NCI-H2081 (cell line): ENCODE measurements at regions not wholly inside any gene's neighbourhood (a gene's known extent, or its start where the extent isn't known, plus 50 kb on each side); places are given as distances from the start of the nearest gene placed in this dataset.
A peak's percentile ranks its signal among the peaks of the same experiment; 100 is the strongest.

ENCODE experiments used
- DNase-seq, 2 experiments: peaks; one replicate each; lab custom pipeline; 2025; lab: John Stamatoyannopoulos, UW

DNA sequence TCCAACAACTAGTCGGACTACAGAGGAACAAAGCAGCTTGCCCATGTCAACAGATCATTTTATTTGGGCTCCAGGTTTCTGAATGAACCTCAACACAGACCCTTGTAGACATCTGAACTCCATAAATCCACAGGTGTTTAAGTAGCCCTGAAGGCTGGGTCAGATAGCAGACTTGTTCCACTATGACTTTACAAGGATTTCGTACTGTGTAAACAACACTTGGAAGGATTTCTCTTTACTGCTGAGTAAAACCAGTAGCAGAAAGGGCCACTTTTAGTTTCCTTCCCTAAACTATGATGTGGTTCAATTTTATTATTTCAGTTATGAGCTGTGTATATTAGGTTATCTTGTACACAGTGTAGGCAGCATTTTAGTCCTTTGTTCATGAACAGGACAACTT, 316.4 kb upstream of the ADGRL2 start:
- DNase-seq: no peak

GRCh38 chr1:81478219-81478618, 322.5 kb upstream of the ADGRL2 start:
- DNase-seq: peak; percentile 17 to 48

- DNase-seq: no peak
Measured at GRCh38 chr1:81477710-81478109, 323.0 kb upstream of the ADGRL2 start.

- no peak for DNase-seq
Measured at GRCh38 chr1:81472387-81472786, 328.3 kb upstream of the ADGRL2 start.

DNA sequence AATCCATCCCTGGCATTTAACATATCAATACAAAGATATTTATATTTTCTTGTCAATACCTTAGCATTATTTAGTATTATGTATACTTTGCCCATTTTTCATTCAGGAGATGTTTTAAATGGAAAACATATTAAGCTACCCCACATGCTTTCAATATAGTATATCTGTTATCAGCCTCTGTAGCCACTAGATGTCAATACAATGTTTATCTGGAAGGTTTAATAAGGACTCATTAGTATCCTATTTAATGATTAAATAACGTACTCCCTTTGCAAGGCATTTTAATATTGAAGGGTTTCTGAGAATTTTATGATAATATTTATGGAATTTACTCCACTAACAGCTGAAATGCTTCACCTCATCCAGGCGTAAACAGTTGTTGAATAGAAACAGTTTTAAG, 329.5 kb upstream of the ADGRL2 start:
- DNase-seq: no peak

- DNase-seq: no peak
Measured at GRCh38 chr1:81470275-81470674, 330.5 kb upstream of the ADGRL2 start.

DNA sequence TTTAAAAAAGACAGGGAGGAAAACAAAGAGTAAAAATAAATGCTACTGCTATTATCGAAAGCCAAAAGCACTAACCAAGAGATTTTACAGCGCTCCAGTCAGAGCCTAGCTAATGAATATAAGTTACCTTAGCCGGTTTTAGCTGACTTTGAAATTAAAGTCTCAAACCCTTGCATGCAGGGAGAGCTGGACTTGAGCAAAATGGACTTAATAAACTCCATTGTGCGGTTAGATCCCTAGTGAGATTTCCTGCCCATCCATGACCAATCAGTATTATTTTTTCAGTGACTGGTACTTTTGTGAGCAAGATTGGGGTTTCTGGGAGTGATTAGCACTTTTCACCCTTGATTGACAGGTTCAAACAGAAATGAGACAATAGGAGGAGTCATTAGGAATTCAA, 333.4 kb upstream of the ADGRL2 start:
- no peak for DNase-seq

GRCh38 chr1:81466961-81467360, 333.8 kb upstream of the ADGRL2 start:
- DNase-seq: no peak

DNA sequence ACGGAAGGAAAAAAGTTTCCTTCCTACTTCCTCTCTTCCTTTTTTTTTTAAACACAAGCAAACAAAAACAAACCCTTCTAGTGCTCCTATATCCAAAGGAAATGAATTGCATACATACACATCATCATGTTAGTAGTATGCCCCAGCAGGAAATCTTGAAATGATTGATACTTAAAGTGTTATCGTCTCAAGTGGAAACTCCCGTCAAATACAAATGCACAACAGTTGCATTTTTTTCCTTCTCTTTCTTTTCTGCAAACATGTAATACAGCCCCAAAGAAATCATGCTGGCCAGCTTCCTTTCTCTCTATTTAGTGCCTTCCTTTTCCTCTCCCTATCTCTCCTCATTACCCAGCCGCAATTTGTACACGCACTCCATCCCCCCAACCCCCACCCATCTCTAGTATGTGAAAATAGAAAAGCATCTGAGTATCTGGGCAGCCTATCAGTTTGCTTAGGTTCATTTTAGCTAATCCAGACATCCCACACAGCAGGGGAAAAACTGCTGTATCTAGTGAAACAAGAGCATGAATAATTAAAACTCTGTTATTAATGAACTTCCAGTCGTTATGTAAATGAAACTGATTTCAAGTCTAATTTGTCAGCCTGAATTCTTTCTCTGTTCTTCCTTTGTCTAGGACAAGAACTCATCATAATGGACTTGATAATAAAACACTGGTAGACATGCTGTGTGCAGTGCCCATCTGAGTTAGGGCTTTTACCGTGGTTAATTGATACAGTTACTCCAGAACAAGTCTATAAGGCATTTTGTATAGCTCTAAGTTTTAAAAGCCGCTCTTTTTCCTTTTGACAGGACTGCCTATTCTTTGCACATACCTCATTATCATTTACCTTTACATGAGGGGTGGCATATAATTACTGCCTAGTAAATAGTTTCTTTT, 336.5 kb upstream of the ADGRL2 start:
- DNase-seq: no peak

DNA sequence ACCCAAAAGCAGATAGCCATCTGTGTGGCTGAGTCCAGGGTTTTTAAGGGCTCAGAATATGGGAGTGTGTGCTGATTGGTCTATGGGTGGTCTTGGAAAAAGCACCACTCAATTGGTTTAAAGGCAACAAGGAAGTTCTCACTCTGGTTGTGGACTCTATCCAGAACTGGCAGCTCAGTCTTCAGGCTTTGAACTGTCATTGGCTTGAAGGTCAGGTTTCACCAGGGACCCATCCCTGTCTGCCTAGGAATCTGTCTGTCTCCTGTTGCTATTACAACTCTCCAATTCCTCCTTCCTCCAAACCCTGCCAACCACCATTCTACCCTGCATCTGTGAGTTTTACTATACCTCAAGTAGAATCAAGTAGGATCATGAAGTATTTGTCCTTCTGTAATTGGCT, 341.7 kb upstream of the ADGRL2 start:
- DNase-seq: no peak

GRCh38 chr1:81458186-81458585, 342.5 kb upstream of the ADGRL2 start:
- DNase-seq: no peak

DNA sequence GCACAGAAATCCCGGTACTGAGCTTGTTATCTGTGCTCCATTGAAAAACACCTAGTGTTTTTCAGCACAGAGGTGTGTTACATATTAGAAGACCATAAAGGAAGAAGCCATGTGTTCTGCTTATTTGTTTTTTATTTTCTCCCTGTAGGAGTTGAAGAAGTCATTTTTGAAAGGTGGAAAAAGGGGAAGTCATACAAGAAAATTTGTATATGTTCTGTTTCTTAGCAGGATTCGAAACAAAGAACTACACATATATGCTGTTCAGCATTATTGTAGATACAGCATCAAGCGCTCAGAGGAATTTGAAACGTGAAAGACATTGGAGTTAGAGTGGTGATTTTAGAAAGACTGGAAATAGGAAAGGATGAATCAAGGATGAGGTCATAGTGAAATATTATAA, 345.3 kb upstream of the ADGRL2 start:
- DNase-seq: no peak

DNA sequence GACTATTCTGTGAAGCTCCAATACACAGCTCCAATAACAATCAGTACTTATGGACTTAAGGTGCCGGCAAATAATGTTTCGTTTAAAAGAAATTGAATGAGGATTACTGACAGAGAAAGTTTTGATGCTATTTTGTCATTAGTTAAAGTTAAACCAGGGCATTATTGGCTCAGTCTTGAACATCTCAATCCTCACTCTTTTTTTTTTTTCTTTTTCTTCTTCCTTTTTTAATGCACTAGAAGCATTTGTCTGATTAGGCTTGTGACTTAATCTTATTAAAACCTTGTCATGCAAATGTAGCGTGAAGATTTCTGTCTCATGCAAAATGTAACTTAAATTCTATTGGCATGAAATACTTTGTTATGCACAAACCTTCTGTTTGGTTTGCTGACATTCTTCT, 346.8 kb upstream of the ADGRL2 start:
- DNase-seq: no peak

- no peak for DNase-seq
Measured at GRCh38 chr1:81453367-81453703, 347.4 kb upstream of the ADGRL2 start.

DNA sequence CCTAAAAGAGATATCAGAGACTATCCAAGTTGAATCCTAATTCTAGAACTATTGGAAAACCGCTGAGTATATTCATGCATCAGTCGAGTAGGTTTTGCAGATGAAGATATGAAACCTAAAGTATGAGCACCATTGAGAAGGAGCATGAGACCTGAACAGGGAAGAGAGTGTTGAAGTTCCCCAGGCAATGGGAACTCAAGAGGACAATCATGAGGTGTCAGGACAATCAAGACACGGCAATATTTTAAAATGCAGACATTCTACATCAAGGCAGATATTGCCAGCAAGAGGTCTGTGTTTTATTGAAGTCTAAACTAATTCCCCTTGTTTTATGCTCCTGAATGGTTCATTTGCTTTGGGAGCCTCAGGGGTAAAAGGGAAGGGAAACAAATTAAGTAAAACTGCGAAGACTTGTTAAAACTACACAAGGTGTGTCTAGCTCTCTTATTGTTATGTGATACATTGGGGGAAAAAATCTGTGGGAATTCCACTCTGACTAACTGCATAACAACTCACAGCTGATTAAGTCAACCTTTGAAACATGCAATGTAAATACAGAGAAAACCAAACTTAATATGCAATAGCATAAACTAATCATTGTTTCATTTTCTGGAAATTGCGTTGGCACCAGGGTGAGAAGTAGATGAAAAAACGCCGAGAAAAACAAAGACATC, 347.9 kb upstream of the ADGRL2 start:
- DNase-seq: no peak

- DNase-seq: no peak
Measured at GRCh38 chr1:81449786-81450185, 350.9 kb upstream of the ADGRL2 start.

GRCh38 chr1:81446000-81446669, 354.6 kb upstream of the ADGRL2 start:
- peak; percentile 64 to 90 for DNase-seq

- DNase-seq: no peak
Measured at GRCh38 chr1:81443288-81443687, 357.4 kb upstream of the ADGRL2 start.

- DNase-seq: no peak
Measured at GRCh38 chr1:81439046-81439823, 361.5 kb upstream of the ADGRL2 start.

DNA sequence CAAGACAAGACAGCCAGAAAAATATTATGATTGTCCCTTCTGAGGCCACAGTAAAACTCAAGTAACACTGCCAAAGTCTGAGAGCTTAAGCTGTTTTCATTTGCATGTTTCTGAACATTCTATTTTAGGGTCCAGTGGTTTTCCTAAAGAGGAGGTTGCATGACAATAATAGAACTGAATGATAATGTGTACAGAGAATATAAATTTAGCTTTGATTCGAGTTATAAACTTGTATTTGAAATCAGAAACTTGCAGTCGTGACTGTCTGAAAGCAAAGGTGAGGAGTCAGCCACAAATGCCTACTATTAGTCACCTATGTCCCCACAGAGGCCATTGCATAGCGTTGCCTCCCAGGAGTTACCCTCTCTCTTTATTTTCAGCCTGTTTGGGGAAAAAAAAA, 363.1 kb upstream of the ADGRL2 start:
- DNase-seq: no peak

DNA sequence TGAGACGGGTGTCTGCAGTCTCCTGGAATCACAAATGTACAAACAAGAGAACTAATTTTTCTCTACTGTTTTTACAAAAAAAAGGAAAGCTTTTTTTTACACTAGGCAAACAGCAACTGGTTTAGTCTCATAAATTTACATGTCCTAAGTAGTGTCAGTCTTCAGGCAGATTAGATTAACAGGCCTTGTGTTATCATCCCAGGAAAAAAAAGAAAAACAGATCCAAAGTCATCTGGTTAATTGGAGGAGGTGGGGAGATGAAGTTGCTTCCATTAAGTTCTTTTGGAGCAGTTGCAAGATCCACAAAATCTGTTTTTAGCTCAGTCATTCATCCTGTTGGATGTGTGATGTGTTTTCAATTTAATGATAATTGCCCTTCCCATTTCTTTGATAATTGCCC, 363.5 kb upstream of the ADGRL2 start:
- DNase-seq: no peak

DNA sequence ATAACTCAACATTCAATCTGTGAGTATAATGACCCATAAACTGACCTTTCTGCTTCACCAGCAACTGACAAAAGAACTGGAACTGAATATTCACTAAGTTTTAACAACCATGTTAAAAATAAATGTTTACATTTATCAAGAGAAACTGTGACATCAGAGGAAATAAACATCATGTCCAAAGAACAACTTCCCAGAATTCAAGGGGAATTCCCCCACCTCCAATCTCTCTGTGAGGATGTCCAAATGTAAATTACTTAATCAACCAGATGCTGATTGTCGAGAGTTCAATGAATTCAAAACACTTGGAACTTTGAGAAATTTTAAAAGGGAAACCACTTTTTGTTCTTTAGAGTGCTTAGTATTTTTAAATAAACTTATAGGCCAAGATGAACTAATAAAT, 365.6 kb upstream of the ADGRL2 start:
- no peak for DNase-seq
